SK-N-SH (cell line): ENCODE measurements at regions not wholly inside any gene's neighbourhood (a gene's known extent, or its start where the extent isn't known, plus 50 kb on each side); places are given as distances from the start of the nearest gene placed in this dataset.

Source experiments
- CTCF ChIA-PET: fragments of 300-600, 350-600 bp; formaldehyde crosslinking; extraction: SDS; loops from one replicate; lab custom pipeline; 2021; lab: Yijun Ruan, JAX
- POLR2A ChIA-PET: fragments of 350-600 bp; sonication (Branson Sonifier 250); formaldehyde crosslinking; extraction: SDS; loops from one replicate; lab custom pipeline; 2020; ENCODE audit warnings: antibody characterized with exemption, inconsistent platforms; lab: Yijun Ruan, JAX
- DNase-seq: peaks from one replicate; pipeline ENCODE4 v3.0.0; 2012
- H2AFZ ChIP-seq: fragments of 200-600 bp; sonication (generic); 2 replicates; pipeline ENCODE4 v1.8.1; 2016; ENCODE audit warnings: antibody characterized with exemption, mild to moderate bottlenecking, low read depth
- H3F3A ChIP-seq: fragments of 200-600 bp; sonication (generic); replicated peaks from 2 replicates; pipeline ENCODE3; 2016; ENCODE audit warnings: antibody characterized with exemption, mild to moderate bottlenecking; ENCODE audit not compliant: insufficient read depth
- H3K27ac ChIP-seq, 2 experiments: fragments of 200-500 bp in 1 of 2; fragments of 200-600 bp in 1 of 2; sonication (Bioruptor generic) in 1 of 2; sonication (generic), shearing (Covaris generic) in 1 of 2; 2 replicates each; pipeline versions ENCODE4 v1.5.1 to v1.6.1; 2014 to 2016; ENCODE audit warnings: low read depth in 2 of 2, inconsistent platforms in 1 of 2, low read length in 1 of 2, mild to moderate bottlenecking in 1 of 2, mixed read lengths in 1 of 2
- H3K27me3 ChIP-seq: fragments of 200-600 bp; sonication (generic), shearing (Covaris generic); 2 replicates; pipeline ENCODE4 v1.6.1; 2016; ENCODE audit warnings: mixed run types; ENCODE audit not compliant: insufficient read depth
- H3K36me3 ChIP-seq, 2 experiments: fragments of 200-500 bp in 1 of 2; fragments of 200-600 bp in 1 of 2; sonication (Bioruptor generic) in 1 of 2; sonication (generic) in 1 of 2; replicated peaks in 1 of 2; 2 replicates each; pipeline versions ENCODE3 to v1.5.1; 2014 to 2016; ENCODE audit warnings: low read length in 1 of 2, mild to moderate bottlenecking in 1 of 2; ENCODE audit not compliant: insufficient read depth in 2 of 2, control insufficient read depth in 1 of 2
- H3K4me1 ChIP-seq, 2 experiments: fragments of 200-500 bp in 1 of 2; fragments of 200-600 bp in 1 of 2; sonication (Bioruptor generic) in 1 of 2; sonication (generic), shearing (Covaris generic) in 1 of 2; 2 replicates each; pipeline versions ENCODE4 v1.5.1 to v1.6.1; 2014 to 2016; ENCODE audit warnings: low read depth in 1 of 2, low read length in 1 of 2, mixed run types in 1 of 2; ENCODE audit not compliant: insufficient read depth in 2 of 2, control insufficient read depth in 1 of 2
- H3K4me2 ChIP-seq: fragments of 200-600 bp; sonication (generic), shearing (Covaris generic); 2 replicates; pipeline ENCODE4 v1.6.1; 2017; ENCODE audit warnings: mixed run types
- H3K4me3 ChIP-seq, 2 experiments: fragments of 200-500 bp in 1 of 2; fragments of 200-600 bp in 1 of 2; sonication (Bioruptor generic) in 1 of 2; sonication (generic), shearing (Covaris generic) in 1 of 2; 2 replicates each; pipeline versions ENCODE4 v1.5.1 to v1.8.1; 2014 to 2016; ENCODE audit warnings: low read depth in 2 of 2, inconsistent platforms in 1 of 2, low read length in 1 of 2, mild to moderate bottlenecking in 1 of 2, mixed read lengths in 1 of 2, moderate library complexity in 1 of 2
- H3K79me2 ChIP-seq: fragments of 200-600 bp; sonication (generic); 2 replicates; pipeline ENCODE4 v1.8.1; 2017; ENCODE audit warnings: mild to moderate bottlenecking; ENCODE audit not compliant: insufficient read depth
- H3K9ac ChIP-seq: fragments of 200-600 bp; sonication (generic); 2 replicates; pipeline ENCODE4 v1.6.1; 2017; ENCODE audit warnings: mixed run types
- H3K9me2 ChIP-seq: fragments of 200-600 bp; sonication (generic); 2 replicates; pipeline ENCODE4 v1.6.1; 2017; ENCODE audit warnings: mixed run types
- H3K9me3 ChIP-seq: fragments of 200-600 bp; sonication (generic); 2 replicates; pipeline ENCODE4 v1.6.1; 2017; ENCODE audit warnings: mixed run types, mild to moderate bottlenecking, moderate library complexity
- H4K20me1 ChIP-seq: fragments of 200-600 bp; sonication (generic); 2 replicates; pipeline ENCODE4 v1.6.1; 2017; ENCODE audit warnings: mild to moderate bottlenecking, mixed run types; ENCODE audit not compliant: insufficient read depth
- ELF1 ChIP-seq: IDR thresholded peaks from 2 replicates; pipeline ENCODE4 v1.4.0; 2012
- EP300 ChIP-seq, 2 experiments: IDR thresholded peaks; 2 replicates each; pipeline versions ENCODE4 v1.4.0 to v1.6.1; 2012; ENCODE audit warnings: borderline replicate concordance in 1 of 2, low read depth in 1 of 2, low read length in 1 of 2
- FOXJ3 ChIP-seq: sonication (generic); formaldehyde crosslinking; IDR thresholded peaks from 2 replicates; pipeline ENCODE4 v1.5.1; 2020; ENCODE audit warnings: mild to moderate bottlenecking, missing genetic modification reagents
- IRF3 ChIP-seq: fragments of 150-350 bp; IDR thresholded peaks from 2 replicates; pipeline ENCODE4 v1.6.1; 2016; ENCODE audit warnings: mild to moderate bottlenecking, low read depth, low read length
- MXI1 ChIP-seq: IDR thresholded peaks from 2 replicates; pipeline ENCODE4 v1.6.1; 2012; ENCODE audit warnings: mild to moderate bottlenecking, low read depth, low read length, improper control_type of control experiment
- NRF1 ChIP-seq: IDR thresholded peaks from 2 replicates; pipeline ENCODE4 v1.6.1; 2012; ENCODE audit warnings: low read depth, mild to moderate bottlenecking, low read length
- POLR2AphosphoS5 ChIP-seq: IDR thresholded peaks from 2 replicates; pipeline ENCODE4 v1.6.1; 2012; ENCODE audit warnings: low read depth, low read length
- REST ChIP-seq: IDR thresholded peaks from 2 replicates; pipeline ENCODE4 v1.6.1; 2012; ENCODE audit warnings: mild to moderate bottlenecking, low read depth, low read length, moderate library complexity
- RFX5 ChIP-seq: IDR thresholded peaks from 2 replicates; pipeline ENCODE4 v1.6.1; 2012; ENCODE audit warnings: mild to moderate bottlenecking, improper control_type of control experiment, low read length
- SMC3 ChIP-seq: IDR thresholded peaks from 2 replicates; pipeline ENCODE4 v1.6.1; 2012; ENCODE audit warnings: low read depth, low read length, improper control_type of control experiment
- WGBS: methylation state at CpG from one replicate; pipeline ENCODE4 v1.1.6; 2017; ENCODE audit warnings: low lambda C conversion rate; 5-methylcytosine and 5-hydroxymethylcytosine counted together
- TF ChIP-seq, protein P1 (sequence below): IDR thresholded peaks from 2 replicates; pipeline ENCODE4; 2012

GRCh38 chr5:5025098-5025773 is 114.9 kb upstream of the ADAMTS16 start:
- Histone ChIP-seq H3F3A (no peaks in the 10 kb centered on the region), H3K4me1 (peaks cover 0 to 8% of the 10 kb centered on the region in 2 experiments; a peak in 1 of 4 replicates), H2AFZ (peak overlapping the region; percentile 87), H3K27me3 (no peaks in the 10 kb centered on the region), H3K79me2 (no peaks in the 10 kb centered on the region), H3K4me3 (peak overlapping the region; percentile 68 to 89), H4K20me1 (no peaks in the 10 kb centered on the region), H3K9me2 (no peaks in the 10 kb centered on the region), H3K4me2 (peak overlapping the region; percentile 66), H3K27ac (peak overlapping the region; percentile 56 to 73), H3K9ac (peak overlapping the region; percentile 72), H3K36me3 (no peaks in the 10 kb centered on the region), H3K9me3 (no peaks in the 10 kb centered on the region)
- WGBS = 14% methylated on average over 14 of the region's 14 CpGs
- ChIA-PET CTCF (interaction anchor here (1.0 to 2.3 kb wide), 3 partner anchors 9 to 146 kb away, joined by 3 to 11 read pairs (median 3); no protein-coding TSS in a partner anchor), POLR2A (no interaction called here)
- peak; percentile 43 for DNase-seq
- TF ChIP-seq MXI1 = peak; percentile 51; the same call in 1 of the 2 replicates
- no peak for TF ChIP-seq SMC3
- TF ChIP-seq REST = no peak

- Histone ChIP-seq H3K4me1 (peaks cover 0 to 8% of the 10 kb centered on the region in 2 experiments; a peak in 1 of 4 replicates), H3F3A (no peaks in the 10 kb centered on the region), H3K9ac (peak overlapping the region; percentile 72), H3K9me3 (no peaks in the 10 kb centered on the region), H3K4me3 (peak overlapping the region; percentile 68 to 89), H3K9me2 (no peaks in the 10 kb centered on the region), H2AFZ (peak overlapping the region; percentile 97), H3K4me2 (peak overlapping the region; percentile 66), H4K20me1 (no peaks in the 10 kb centered on the region), H3K27me3 (no peaks in the 10 kb centered on the region), H3K27ac (peak overlapping the region; percentile 56 to 73), H3K79me2 (no peaks in the 10 kb centered on the region), H3K36me3 (no peaks in the 10 kb centered on the region)
- CTCF ChIA-PET = interaction anchor here (1.0 to 2.3 kb wide), 4 partner anchors 8 to 370 kb away, joined by 3 to 11 read pairs (median 3); no protein-coding TSS in a partner anchor
- WGBS = 20% methylated on average over 16 of the region's 16 CpGs
- DNase-seq = peak; percentile 51
- no peak for TF ChIP-seq EP300 (IDR thresholded peaks at IDR 0.05; ENCODE audit: borderline replicate concordance in 1 of 2, low read depth in 1 of 2, low read length in 1 of 2)
- TF ChIP-seq, protein P1, sequence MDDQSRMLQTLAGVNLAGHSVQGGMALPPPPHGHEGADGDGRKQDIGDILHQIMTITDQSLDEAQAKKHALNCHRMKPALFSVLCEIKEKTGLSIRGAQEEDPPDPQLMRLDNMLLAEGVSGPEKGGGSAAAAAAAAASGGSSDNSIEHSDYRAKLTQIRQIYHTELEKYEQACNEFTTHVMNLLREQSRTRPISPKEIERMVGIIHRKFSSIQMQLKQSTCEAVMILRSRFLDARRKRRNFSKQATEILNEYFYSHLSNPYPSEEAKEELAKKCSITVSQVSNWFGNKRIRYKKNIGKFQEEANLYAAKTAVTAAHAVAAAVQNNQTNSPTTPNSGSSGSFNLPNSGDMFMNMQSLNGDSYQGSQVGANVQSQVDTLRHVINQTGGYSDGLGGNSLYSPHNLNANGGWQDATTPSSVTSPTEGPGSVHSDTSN = peak; percentile 72
- TF ChIP-seq POLR2AphosphoS5 = peak; percentile 74
- TF ChIP-seq ELF1 = peak; percentile 12; the same call in 1 of the 2 replicates
- TF ChIP-seq RFX5 = peak; percentile 84
- TF ChIP-seq NRF1 = no peak
- TF ChIP-seq FOXJ3 (CRISPR knock-in tag) = no peak
- 0 out of 2 replicates have a peak, but pooled peaks have one; percentile 15 for TF ChIP-seq MXI1
- 0 out of 2 replicates have a peak, but pooled peaks have one; percentile 7 for TF ChIP-seq IRF3
- POLR2A ChIA-PET = no interaction called here
Observed at GRCh38 chr5:5025774-5026408, 114.2 kb upstream of the ADAMTS16 start.
